Activated CD4-positive, CD25-positive, alpha-beta regulatory T cell treated with anti-CD3 and anti-CD28 coated beads, Interleukin-2, amount 50 U/mL, for 72 hours (primary cell): ENCODE measurements at regions not wholly inside any gene's neighbourhood (a gene's known extent, or its start where the extent isn't known, plus 50 kb on each side); places are given as distances from the start of the nearest gene placed in this dataset.

Experiments used
- DNase-seq: peaks from one replicate; pipeline ENCODE4 v3.0.0; 2021

DNA sequence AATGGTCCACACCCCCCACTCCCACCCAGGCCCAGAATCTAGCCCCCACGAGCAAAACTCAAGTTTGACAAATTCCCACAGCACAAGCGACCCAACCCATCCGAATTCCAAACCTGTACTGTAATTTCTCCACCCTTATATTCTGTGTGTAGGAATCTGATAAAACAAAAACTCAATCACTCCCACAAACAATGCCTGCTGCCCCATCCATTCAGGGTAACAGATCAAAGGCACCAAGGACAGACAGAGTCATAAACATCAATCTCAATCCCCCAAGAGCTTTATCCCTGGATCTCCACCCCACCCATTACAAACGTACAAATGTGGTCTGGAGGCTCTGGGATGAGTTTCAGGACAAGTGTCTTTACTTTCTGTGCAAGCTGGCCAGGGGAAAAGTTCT is 157.8 kb downstream of the AXIN2 start:
- DNase-seq, result no peak

DNA sequence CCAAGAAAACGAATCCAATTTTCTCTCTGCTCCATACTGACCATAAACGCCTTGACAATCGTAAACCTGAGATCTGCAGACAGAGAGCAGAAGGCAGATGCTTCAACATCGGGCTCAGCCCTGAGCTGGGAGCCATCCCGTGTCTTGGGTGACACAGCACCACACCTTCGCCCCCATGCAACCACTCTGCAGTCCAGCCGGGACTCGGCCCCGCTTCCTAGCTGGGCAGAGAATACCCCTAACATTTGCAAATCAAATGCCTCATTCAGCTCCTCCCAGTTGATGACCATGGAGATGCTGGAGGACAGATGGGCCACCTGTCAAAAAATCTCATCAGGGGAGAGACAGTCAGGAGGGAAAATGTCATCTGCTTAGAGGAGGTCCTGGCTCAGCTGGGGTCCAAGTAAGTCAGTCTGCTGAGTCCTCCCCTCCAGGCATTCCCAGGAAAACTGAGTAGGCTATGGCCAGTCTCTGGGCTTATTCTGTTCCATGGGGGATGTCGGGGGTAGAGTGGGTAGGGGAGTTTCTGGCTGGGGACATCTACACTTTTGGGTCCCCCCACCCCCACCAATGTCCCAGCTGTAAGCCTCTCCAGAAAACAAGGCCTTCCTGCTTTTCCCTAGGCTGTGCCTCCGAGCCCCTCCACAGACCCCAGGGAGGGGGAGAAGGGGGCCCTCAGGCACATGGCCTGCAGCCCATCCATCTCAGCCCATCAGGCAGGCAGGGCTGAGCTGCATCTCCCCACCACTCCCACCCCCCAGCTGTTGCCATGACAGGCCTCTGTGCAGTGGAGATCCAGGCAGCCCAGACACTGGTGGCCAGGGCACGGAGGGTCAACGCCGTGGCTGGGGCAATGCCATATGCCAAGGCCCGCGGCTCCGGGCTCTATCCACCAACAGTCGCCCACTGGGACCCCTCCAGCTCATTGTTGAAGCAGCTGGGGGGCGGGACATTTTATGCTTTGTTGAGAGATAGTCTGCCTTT is 158.6 kb downstream of the AXIN2 start:
- no peak for DNase-seq

DNA sequence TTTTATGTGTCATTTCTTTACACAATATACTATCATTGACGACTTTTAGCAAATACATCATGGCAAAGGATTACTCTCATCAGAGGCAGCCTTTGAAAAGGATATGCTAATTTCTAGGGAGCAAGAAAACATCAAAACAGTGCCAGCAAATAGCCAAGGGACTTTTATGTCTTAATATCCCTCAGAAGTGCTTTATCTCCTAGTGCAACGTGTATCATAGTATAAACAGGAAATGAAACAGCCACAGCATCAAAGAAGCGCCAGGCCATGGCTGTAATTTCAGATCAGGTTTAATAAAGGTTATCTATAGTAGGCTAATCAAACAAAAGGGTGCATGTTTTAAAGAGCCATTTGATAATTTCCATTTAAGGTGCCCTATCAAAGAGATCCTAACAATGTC is 159.9 kb downstream of the AXIN2 start:
- DNase-seq, result no peak

DNA sequence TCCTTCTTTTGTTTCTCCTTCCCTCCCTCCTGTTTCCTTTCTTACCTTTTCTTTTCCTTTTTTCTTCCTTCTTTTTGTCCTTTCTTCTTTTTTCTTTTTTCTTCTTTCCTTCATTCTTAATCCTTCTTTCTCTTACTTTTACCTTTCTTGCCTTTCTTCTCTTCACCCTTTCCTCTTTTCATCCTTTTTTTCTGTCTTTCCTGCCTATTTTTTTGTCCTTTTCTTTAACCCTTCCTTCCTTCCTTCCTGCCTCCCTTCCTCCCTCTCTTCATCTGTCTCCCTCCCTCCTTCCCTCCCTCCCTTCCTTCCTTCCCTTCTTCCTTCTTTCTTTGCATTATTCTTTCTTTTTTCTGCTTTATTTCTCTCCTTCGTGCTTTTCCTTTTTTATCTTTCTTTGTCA is 160.7 kb downstream of the AXIN2 start:
- no peak for DNase-seq

DNA sequence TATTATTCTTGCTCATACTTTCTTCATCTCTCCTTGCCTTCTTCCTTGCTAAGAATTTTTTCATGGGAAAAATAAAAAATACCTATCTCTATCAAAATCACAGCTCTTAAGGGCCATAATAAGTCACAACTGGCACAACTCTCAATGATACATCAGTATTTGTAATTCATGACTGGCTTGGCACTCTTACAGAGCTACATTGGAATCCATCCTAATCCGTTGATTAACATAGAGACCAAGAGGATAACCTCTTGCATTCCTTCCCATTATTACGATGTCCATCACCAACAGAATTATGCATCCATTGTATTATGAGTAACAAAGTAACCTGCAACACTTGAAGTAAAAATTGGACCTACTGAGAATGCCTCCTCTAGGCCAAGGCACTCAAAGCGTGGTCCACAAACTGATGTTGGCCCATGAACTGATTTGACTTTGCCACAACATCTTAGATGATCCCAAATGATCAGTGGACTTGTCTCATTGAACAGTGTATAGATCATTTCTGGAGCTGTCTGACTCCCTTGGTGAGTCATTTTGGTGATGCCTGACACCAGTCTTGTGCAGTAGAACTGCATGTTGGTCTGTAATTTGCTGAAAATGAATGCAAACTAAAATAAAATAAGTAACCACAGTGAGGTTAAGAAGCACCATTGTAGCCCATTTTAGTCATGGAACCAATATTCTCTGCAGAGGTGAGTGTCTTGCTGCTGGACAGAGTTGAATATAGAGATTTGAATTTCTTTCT is 163.2 kb downstream of the AXIN2 start:
- DNase-seq, result no peak

DNA sequence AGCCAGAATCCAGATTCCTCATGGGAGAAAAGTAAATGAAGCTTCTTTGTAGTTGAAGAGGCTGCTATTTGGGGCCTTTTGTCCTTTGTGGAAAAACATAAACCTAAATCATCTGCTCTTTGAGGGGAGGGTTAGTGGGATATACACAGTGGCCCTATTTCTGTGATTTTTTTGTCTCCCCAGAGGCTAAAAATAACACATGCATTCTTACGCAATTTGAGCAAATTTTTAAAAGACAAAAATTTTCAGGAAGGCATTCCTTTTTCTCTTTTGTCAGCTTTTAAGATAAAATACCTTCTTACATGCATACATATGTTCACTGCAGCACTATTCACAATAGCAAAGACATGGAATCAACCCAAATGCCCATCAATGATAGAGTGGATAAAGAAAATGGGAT is 165.5 kb downstream of the AXIN2 start:
- no peak for DNase-seq

DNA sequence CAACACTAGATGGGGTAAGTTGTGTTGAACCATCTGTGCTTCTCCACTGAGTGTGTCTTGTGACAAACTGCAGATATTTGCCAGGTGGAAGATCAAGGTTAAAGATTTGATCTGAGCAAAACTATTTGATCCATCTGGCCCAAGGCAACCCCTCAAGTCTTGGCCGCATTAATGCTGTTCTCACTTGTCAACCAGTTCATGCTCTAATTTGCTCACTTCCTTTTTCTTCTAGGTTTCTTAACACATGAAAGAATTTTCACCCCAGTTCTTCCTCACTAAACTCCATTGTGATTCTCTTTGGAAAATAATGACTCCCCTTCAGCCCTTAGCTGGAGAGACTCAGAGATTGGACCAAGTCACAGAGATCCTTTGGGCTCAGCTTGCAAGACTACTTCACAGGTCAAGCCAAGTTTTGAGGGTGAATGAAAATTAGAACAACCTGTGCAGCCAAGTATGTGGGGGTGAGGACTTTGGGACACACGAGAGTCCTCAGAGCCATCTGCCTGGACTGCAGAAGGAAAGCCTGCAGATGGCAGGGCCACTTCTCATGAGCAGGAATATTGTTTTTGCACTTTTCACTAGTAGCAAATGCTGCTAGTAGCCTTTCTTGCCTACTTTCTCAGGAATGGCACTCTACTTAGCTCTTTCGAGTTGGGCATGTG is 166.5 kb downstream of the AXIN2 start:
- no peak for DNase-seq

DNA sequence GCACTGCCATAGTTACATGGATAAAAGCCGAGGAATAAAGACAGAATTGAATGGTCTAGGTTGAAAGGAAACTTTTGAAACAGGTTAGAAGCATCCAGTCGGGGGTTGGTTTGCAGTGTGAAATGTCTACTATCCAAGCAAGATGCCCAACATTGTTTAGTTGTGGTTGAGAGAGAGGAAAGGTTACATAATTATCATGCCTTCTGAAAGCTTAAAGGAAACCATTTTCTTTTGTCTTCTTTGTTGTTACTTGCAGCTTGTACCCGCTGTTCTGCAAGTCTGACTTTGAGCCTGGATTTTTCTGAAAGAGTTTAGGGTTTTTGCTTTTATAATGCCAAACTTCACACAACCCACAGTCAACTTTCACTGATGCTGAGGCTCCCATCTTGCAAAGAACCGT is 167.9 kb downstream of the AXIN2 start:
- no peak for DNase-seq

DNA sequence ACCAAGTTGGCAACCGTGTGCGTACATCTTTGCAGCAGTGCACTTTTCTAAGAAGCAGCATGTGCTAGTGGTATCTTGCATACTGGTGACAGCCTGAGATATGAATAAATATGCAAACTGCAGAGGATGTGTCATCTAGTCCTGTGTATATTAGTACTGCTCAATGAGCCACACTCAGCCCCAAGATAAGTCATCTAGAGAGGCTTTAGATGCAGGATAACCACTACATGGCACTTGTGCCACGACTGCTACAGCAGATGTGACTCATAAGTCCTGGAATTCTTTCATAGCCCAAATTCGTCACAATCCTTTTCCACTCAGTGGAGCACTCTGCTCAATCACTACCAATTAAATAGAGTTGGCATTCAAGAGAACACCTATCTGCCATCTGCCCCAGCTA is 171.5 kb downstream of the AXIN2 start:
- no peak for DNase-seq

DNA sequence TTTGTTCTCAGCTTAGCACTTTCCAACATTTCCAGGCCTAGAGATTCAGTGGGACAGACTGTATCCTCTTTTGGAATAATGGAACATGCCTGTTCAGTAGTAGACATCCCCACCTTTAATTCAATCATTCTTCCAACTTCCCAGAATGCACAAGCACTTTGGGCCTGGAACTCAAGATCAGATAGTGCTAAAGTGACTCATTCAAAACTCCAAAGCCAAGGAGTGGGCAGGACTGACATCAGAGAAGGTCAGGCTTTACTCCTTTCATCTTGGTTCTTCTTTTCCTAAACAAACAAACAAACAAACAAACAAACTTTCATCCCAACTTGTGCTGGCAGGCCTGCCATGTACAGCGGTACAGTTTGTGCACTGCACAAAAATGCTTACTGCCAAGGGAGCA is 172.0 kb downstream of the AXIN2 start:
- no peak for DNase-seq

DNA sequence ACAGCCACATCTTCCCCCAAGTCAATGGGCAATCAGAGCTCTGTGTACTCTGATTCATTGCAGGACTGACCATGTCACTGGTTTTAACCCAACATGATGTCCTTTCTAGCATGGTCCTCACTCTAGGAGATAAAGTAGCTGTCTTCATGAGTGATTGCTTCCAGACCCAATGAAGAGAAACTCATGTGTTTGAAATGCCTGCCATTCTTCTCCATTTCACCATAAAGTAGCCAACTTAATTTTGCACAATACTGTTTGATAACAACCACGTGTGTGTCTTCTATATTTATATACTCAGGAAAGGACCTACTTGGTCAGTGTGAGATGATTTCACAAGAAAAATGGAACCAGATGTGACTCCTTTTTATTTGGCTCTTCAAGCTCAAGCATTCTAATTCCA is 172.5 kb downstream of the AXIN2 start:
- no peak for DNase-seq

DNA sequence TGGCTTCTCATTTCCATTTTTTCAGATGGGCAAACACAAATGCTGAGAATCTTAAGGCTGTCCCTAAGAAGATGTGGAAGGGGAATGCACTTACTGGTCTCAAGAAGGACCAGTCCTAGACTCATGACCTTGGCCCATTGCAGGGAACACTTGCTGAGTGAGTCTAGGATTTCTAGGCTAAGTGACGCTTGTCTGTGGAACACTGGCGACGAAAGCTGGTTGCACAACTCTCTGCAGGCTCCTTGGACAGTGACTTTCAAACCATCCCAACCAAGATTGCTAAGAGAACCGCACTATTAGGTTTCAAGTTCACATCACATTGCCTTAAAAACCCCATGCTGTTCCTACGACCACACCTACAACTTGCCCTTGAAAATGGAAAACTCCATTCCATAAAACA is 174.1 kb downstream of the AXIN2 start:
- DNase-seq, result no peak

DNA sequence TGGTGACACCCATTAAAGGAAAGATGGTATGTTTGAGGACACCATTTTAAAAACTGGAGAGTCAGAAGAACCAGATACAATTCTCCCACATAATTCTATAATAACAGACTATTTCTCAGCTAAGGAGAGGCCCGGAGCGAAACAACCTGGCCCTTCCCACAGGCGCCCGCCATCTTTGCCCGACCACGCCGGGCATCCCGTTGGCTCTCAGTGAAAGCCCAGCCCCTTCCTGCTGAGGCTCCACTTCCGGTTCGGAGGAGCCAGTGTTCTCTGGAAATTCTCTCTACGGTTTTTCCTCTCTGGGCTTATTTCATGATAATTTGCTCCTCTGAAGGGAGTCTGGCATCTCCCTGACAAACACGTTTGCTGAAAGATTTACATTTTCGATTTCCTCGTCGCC is 175.7 kb downstream of the AXIN2 start:
- DNase-seq, result no peak

DNA sequence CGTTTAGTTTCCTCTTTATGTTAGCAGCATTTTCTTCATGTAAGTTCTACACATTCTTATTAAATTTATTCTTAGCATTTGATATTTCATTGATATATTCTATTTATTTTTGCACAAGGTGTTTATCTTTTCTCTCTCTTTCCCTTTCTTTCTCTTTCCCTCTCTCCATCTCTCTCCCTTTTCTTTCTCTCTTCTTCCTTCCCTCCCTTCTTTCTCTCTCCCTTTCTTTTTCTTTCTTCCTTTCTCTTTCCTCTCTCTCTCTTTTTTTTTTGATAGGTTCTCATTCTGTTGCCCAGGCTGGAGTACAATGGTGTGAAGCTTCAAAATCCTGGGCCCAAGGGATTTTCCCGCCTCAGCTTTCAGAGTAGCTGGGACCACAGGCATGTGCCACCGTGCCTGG is 176.4 kb downstream of the AXIN2 start:
- DNase-seq, result no peak

DNA sequence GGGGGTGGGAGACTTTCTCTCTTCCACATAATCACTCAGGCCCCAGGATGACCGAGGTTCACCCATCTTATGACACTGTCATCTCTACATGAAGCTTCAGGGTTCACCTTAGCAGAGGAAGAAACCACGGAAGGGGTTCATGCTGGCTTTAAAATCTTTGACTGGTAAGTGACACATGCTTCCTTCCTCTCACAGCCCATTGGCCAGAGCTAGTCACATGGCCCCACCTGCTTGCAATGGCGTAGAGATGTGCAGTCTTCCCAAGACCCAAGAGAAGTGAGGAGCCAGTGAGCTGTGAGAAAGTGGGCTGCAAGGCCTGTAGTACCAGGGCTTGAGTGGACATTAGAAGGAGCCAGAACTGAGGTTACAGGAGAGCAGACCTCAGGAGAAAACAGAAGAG is 180.3 kb downstream of the AXIN2 start:
- DNase-seq, result no peak

DNA sequence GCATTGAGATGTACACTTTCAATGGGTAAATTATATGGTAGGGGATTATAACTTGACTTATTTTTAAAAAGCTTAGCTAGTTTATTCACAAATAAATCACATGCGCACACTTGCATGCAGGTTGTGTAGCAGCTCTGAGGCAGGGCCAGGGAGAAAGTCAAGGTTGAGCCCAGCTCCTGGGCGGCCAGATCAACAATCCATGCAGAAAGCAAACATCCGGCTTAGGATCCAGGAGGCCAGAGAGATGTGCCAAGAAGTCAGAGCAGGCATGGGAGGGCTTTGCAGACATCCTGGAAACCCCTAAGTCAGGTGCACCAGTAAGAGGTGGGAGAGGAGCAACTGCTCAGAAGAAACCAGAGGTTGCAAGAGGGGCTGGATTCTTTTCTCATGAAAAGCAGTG is 186.5 kb downstream of the AXIN2 start:
- DNase-seq, result no peak

DNA sequence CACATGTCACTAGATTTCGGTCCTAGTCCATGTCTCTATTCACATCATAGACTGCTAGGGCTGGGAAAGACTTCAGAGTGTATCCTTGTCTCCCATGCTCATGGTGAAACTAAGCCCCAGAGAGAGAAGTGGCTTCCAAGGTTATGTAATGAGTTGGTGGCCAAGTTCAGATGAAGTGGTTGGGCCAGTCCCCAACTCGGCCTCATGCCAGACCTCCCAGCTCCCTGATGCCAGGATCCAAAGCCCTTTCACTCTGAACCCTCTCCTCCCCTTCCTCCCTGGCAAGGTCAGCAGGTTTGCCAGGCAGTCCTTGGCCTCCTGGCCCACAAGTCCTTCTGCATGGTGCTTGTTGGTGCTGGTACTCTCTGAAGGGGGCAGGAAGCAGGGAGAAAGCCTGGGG is 189.7 kb downstream of the AXIN2 start:
- no peak for DNase-seq

DNA sequence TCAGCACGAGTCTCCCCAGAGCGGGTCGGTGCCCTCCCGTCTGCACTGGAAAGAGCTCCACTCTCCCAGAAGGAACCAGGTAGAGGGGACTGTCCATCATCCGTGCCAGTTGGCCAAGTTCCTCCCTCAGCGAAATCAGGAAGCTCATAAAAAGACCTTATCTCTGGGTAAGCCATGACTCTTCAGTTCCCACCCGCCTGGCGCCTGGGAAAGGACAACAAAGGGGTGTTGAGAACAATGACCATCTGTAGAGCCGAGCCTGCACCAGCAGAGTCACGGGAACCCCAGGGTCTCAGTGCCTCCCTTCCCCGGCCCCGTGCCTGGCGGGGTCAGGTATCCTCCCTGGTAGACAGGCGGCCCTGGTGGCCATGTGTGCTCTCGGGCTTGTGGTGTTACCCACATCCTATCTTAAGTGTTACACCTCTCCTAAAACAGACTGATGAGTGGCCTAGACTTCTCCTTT is 190.7 kb downstream of the AXIN2 start:
- DNase-seq, result no peak

DNA sequence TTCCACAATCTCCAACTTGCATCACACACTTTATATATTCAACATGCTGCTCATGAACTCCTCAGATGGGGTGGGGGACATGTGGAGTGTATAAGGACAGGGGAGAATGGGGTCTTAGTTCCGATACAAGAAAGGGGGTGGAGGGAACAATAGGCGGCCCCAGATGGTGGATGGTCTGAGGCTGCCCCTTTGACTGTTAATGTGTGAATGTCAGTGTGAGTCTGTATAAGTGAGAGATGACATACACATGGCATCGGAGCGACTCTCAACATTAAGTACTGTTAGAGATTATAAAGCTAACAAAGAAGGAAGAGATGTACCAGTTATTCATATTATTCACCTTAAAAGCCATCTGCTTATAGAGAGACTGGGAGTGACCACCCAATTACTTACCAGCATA is 193.1 kb downstream of the AXIN2 start:
- no peak for DNase-seq

DNA sequence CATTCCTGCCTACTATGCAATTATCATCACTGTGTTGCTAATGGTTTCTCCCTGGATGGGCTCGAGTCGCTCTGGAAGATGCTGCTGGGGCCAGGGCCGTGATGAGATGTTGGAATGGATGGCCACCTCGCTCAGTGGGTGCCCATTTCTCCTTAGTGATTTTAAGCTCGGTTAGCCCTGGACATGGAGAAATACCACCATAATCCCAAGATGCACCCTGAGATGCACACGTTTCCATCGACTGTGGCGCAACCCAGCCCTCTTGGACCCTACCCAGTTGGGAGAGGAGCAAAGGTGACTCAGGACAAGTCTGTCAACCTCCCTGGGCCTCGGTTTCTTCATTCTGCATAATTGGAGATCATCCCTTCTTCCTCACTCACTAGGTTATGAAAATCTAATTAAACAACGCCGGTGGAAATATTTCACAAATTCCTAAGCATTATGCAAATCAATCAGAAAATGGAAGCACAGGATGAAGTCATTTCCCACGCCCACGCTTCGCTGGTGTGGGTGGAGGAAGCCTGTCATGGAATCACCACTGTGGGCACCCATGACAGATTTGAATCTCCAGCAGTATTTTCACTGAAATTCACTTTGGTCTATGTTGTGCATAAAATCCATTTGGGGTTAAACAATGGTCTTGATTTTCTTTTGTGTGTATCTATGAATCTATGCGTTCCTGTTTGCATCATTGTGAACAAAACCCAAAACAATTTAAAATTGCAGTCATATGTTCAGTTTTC is 195.2 kb downstream of the AXIN2 start:
- no peak for DNase-seq

DNA sequence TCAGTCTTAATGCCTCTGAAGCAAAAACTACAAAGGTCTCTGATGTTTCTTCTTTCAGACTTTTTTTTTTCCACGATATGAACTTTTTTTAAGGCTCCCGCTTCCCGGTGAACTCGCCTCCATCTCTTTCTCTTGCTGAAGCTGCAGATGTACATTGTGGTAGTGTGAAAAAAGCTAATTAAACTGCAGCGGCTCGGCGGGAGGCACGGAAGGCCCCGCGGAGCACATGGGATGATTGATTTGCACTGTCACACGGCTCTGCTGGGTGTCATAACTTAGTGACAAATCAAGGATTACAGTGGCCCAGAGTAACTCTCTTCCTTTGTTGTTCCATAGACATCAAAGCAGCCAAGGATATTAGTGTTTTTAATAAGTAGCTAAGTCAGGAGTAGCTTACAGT is 196.3 kb downstream of the AXIN2 start:
- DNase-seq, result no peak

DNA sequence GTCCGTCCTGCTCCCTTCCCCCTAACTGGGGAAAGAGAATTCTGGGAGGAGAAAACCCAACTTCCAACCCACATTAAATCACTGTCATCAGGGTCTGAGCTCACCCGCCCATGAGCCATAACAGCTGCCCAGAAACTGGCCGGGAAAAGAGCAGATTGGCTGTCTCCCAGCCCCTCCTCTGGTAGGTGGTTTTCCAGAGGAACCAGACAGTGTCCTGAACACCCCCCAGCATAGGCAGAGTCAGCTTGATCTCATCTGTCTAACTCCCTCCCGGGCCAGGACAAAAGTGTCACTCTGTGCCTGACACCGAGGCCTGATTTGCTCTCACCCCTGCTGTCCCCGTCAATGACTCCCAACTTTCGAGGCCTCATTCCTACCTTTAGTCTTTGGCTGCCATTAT is 197.0 kb downstream of the AXIN2 start:
- no peak for DNase-seq

DNA sequence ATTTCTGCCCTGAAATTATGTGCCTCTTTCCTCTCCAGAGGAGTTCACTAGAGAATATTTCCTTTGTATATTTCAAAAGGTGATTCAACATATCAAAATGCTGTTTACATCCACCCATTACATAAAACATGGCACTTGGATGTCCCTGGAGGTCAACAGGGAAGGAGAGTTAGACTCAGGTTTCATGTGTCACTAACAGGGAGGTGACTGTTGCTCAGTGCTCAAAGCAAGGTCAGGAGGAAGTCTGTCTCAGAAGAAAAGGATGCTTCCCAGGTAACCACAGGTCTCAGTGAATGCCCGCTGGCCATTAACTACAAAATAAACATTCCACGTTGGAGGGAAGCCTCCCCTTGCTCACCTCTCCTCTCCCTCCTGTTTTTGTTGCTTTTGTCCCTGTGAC is 198.6 kb downstream of the AXIN2 start:
- no peak for DNase-seq
